BLaER1 treated with 17β-estradiol and CSF1 and Interleukin-3, amounts not matched to agents 10 nM and 100 nM (cell line): ENCODE measurements at regions not wholly inside any gene's neighbourhood (a gene's known extent, or its start where the extent isn't known, plus 50 kb on each side); places are given as distances from the start of the nearest gene placed in this dataset.
A peak's percentile ranks its signal among the peaks of the same experiment; 100 is the strongest.

Experiments used
- H3K27ac ChIP-seq, 11 experiments: shearing (Covaris generic); formaldehyde crosslinking; 2 replicates each; pipeline ENCODE4 v1.8.1; 2022
- H3K27me3 ChIP-seq, 11 experiments: shearing (Covaris generic); formaldehyde crosslinking; 2 replicates each; pipeline ENCODE4 v1.8.1; 2022
- H3K36me3 ChIP-seq, 11 experiments: shearing (Covaris generic); formaldehyde crosslinking; 2 replicates each; pipeline ENCODE4 v1.8.1; 2022
- H3K4me1 ChIP-seq, 10 experiments: shearing (Covaris generic); formaldehyde crosslinking; 2 replicates each; pipeline ENCODE4 v1.8.1; 2022
- H3K4me2 ChIP-seq, 11 experiments: shearing (Covaris generic); formaldehyde crosslinking; 2 replicates each; pipeline ENCODE4 v1.8.1; 2022
- H3K4me3 ChIP-seq, 10 experiments: shearing (Covaris generic); formaldehyde crosslinking; 2 replicates each; pipeline ENCODE4 v1.8.1; 2022
- H3K9ac ChIP-seq, 11 experiments: shearing (Covaris generic); formaldehyde crosslinking; 2 replicates each; pipeline ENCODE4 v1.8.1; 2022
- H3K9me3 ChIP-seq, 11 experiments: shearing (Covaris generic); formaldehyde crosslinking; replicated peaks in 1 of 11; 2 replicates each; pipeline ENCODE4 v1.8.1; 2022
- H4K20me1 ChIP-seq, 11 experiments: shearing (Covaris generic); formaldehyde crosslinking; 2 replicates each; pipeline ENCODE4 v1.8.1; 2022
- Cebpa-rat ChIP-seq, 11 experiments: shearing (Covaris generic); IDR thresholded peaks; 2 replicates each; pipeline ENCODE4 v1.8.1; 2022

- no peaks in the 10 kb centered on the region for H3K9me3 ChIP-seq
- H3K27me3 ChIP-seq = no peaks in the 10 kb centered on the region
- no peak for TF ChIP-seq Cebpa-rat (IDR thresholded peaks at IDR 0.05)
- H3K4me3 ChIP-seq = no peak overlapping the region
- H3K4me2 ChIP-seq = no peak overlapping the region
- no peak overlapping the region for H3K9ac ChIP-seq
- no peaks in the 10 kb centered on the region for H3K4me1 ChIP-seq
- H4K20me1 ChIP-seq = no peaks in the 10 kb centered on the region
- H3K27ac ChIP-seq = no peak overlapping the region
- H3K36me3 ChIP-seq = no peaks in the 10 kb centered on the region
Measured at GRCh38 chr1:190595438-190595837, 117.8 kb upstream of the BRINP3 start.

GRCh38 chr1:190597294-190597693 is 119.6 kb upstream of the BRINP3 start:
- no peaks in the 10 kb centered on the region for H4K20me1 ChIP-seq
- no peaks in the 10 kb centered on the region for H3K4me1 ChIP-seq
- H3K9me3 ChIP-seq = no peaks in the 10 kb centered on the region
- H3K27me3 ChIP-seq = no peaks in the 10 kb centered on the region
- H3K4me3 ChIP-seq = no peak overlapping the region
- no peak overlapping the region for H3K4me2 ChIP-seq
- no peak for TF ChIP-seq Cebpa-rat (IDR thresholded peaks at IDR 0.05)
- H3K9ac ChIP-seq = no peak overlapping the region
- no peaks in the 10 kb centered on the region for H3K36me3 ChIP-seq
- H3K27ac ChIP-seq = no peak overlapping the region

- Histone ChIP-seq H3K9me3 (no peaks in the 10 kb centered on the region), H3K4me2 (no peak overlapping the region), H3K27me3 (no peaks in the 10 kb centered on the region), H3K9ac (no peak overlapping the region), H3K4me3 (no peak overlapping the region), H4K20me1 (no peaks in the 10 kb centered on the region), H3K36me3 (no peaks in the 10 kb centered on the region), H3K27ac (no peak overlapping the region), H3K4me1 (no peaks in the 10 kb centered on the region)
- TF ChIP-seq Cebpa-rat (IDR thresholded peaks at IDR 0.05) = peak in 1 of 11 experiments; percentile 41; a peak in 1 of 22 replicates
Measured at GRCh38 chr1:190599670-190600069, 122.0 kb upstream of the BRINP3 start.

GRCh38 chr1:190602325-190602724 is 124.7 kb upstream of the BRINP3 start:
- no peaks in the 10 kb centered on the region for H4K20me1 ChIP-seq

GRCh38 chr1:190608282-190608681 is 130.6 kb upstream of the BRINP3 start:
- H3K27ac ChIP-seq = no peak overlapping the region
- TF ChIP-seq Cebpa-rat (IDR thresholded peaks at IDR 0.05) = no peak
- no peak overlapping the region for H3K9ac ChIP-seq
- H3K9me3 ChIP-seq = no peaks in the 10 kb centered on the region
- no peak overlapping the region for H3K4me3 ChIP-seq
- no peaks in the 10 kb centered on the region for H3K27me3 ChIP-seq
- H3K36me3 ChIP-seq = no peaks in the 10 kb centered on the region
- no peak overlapping the region for H3K4me2 ChIP-seq
- no peaks in the 10 kb centered on the region for H4K20me1 ChIP-seq
- no peaks in the 10 kb centered on the region for H3K4me1 ChIP-seq

More at GRCh38 chr1:190602325-190602724, 124.7 kb upstream of the BRINP3 start:
- no peaks in the 10 kb centered on the region for H3K4me1 ChIP-seq
- no peak overlapping the region for H3K27ac ChIP-seq
- H3K36me3 ChIP-seq = no peaks in the 10 kb centered on the region
- H3K9me3 ChIP-seq = no peaks in the 10 kb centered on the region
- H3K27me3 ChIP-seq = no peaks in the 10 kb centered on the region
- H3K4me3 ChIP-seq = no peak overlapping the region
- H3K9ac ChIP-seq = no peak overlapping the region
- H3K4me2 ChIP-seq = no peak overlapping the region
- no peak for TF ChIP-seq Cebpa-rat (IDR thresholded peaks at IDR 0.05)

GRCh38 chr1:190615818-190616217 is 138.2 kb upstream of the BRINP3 start:
- no peak overlapping the region for H3K4me3 ChIP-seq
- H3K4me2 ChIP-seq = no peak overlapping the region
- H3K9ac ChIP-seq = no peak overlapping the region
- TF ChIP-seq Cebpa-rat (IDR thresholded peaks at IDR 0.05) = no peak
- H3K4me1 ChIP-seq = no peaks in the 10 kb centered on the region
- no peaks in the 10 kb centered on the region for H4K20me1 ChIP-seq
- H3K36me3 ChIP-seq = no peaks in the 10 kb centered on the region
- H3K27ac ChIP-seq = no peak overlapping the region
- no peaks in the 10 kb centered on the region for H3K27me3 ChIP-seq
- H3K9me3 ChIP-seq = no peaks in the 10 kb centered on the region

- H3K4me3 ChIP-seq = no peak overlapping the region
- H3K9me3 ChIP-seq = no peaks in the 10 kb centered on the region
- H4K20me1 ChIP-seq = no peaks in the 10 kb centered on the region
Measured at GRCh38 chr1:190616235-190616634, 138.6 kb upstream of the BRINP3 start.

GRCh38 chr1:190619724-190620123 is 142.1 kb upstream of the BRINP3 start:
- H3K4me3 ChIP-seq = no peak overlapping the region
- H3K27ac ChIP-seq = no peak overlapping the region
- H3K9ac ChIP-seq = no peak overlapping the region
- H3K4me2 ChIP-seq = no peak overlapping the region
- H3K4me1 ChIP-seq = no peaks in the 10 kb centered on the region
- no peaks in the 10 kb centered on the region for H4K20me1 ChIP-seq
- H3K27me3 ChIP-seq = no peaks in the 10 kb centered on the region
- no peaks in the 10 kb centered on the region for H3K36me3 ChIP-seq
- TF ChIP-seq Cebpa-rat (IDR thresholded peaks at IDR 0.05) = no peak
- H3K9me3 ChIP-seq = no peaks in the 10 kb centered on the region

More at GRCh38 chr1:190616235-190616634, 138.6 kb upstream of the BRINP3 start:
- no peak overlapping the region for H3K27ac ChIP-seq
- H3K27me3 ChIP-seq = no peaks in the 10 kb centered on the region
- no peaks in the 10 kb centered on the region for H3K4me1 ChIP-seq
- H3K36me3 ChIP-seq = no peaks in the 10 kb centered on the region
- H3K4me2 ChIP-seq = no peak overlapping the region
- no peak for TF ChIP-seq Cebpa-rat (IDR thresholded peaks at IDR 0.05)
- H3K9ac ChIP-seq = no peak overlapping the region

- H3K4me3 ChIP-seq = no peak overlapping the region
- H4K20me1 ChIP-seq = no peaks in the 10 kb centered on the region
- no peaks in the 10 kb centered on the region for H3K27me3 ChIP-seq
- H3K27ac ChIP-seq = no peak overlapping the region
- no peaks in the 10 kb centered on the region for H3K36me3 ChIP-seq
- no peak overlapping the region for H3K9ac ChIP-seq
- H3K4me2 ChIP-seq = no peak overlapping the region
- H3K4me1 ChIP-seq = no peaks in the 10 kb centered on the region
- H3K9me3 ChIP-seq = no peaks in the 10 kb centered on the region
- no peak for TF ChIP-seq Cebpa-rat (IDR thresholded peaks at IDR 0.05)
Measured at GRCh38 chr1:190633488-190633887, 155.8 kb upstream of the BRINP3 start.

- Histone ChIP-seq H4K20me1 (no peaks in the 10 kb centered on the region), H3K9ac (no peak overlapping the region), H3K4me2 (no peak overlapping the region), H3K27me3 (no peaks in the 10 kb centered on the region), H3K36me3 (no peaks in the 10 kb centered on the region), H3K4me3 (no peak overlapping the region), H3K9me3 (no peaks in the 10 kb centered on the region), H3K27ac (no peak overlapping the region), H3K4me1 (no peaks in the 10 kb centered on the region)
- no peak for TF ChIP-seq Cebpa-rat (IDR thresholded peaks at IDR 0.05)
Measured at GRCh38 chr1:190634134-190634533, 156.5 kb upstream of the BRINP3 start.

GRCh38 chr1:190649553-190649952 is 171.9 kb upstream of the BRINP3 start:
- H4K20me1 ChIP-seq = no peaks in the 10 kb centered on the region
- H3K27me3 ChIP-seq = no peaks in the 10 kb centered on the region
- no peak overlapping the region for H3K4me2 ChIP-seq
- H3K4me3 ChIP-seq = no peak overlapping the region
- no peak for TF ChIP-seq Cebpa-rat (IDR thresholded peaks at IDR 0.05)
- no peak overlapping the region for H3K27ac ChIP-seq
- no peak overlapping the region for H3K9ac ChIP-seq
- H3K36me3 ChIP-seq = no peaks in the 10 kb centered on the region
- H3K4me1 ChIP-seq = no peaks in the 10 kb centered on the region
- H3K9me3 ChIP-seq = no peaks in the 10 kb centered on the region
